Erythroblast (primary cell): ENCODE measurements at regions not wholly inside any gene's neighbourhood (a gene's known extent, or its start where the extent isn't known, plus 50 kb on each side); places are given as distances from the start of the nearest gene placed in this dataset.

Experiments used
- GATA1 ChIP-seq: IDR thresholded peaks from 2 replicates; pipeline ENCODE4 v1.6.1; 2011; ENCODE audit warnings: low read depth, mild to moderate bottlenecking, control low read depth, low read length, moderate library complexity
- POLR2A ChIP-seq: IDR thresholded peaks from 2 replicates; pipeline ENCODE4 v1.6.1; 2011; ENCODE audit warnings: mild to moderate bottlenecking, low read length

- TF ChIP-seq POLR2A (no peak), GATA1 (no peak)
Observed at GRCh38 chr2:7190587-7191324, 273.5 kb downstream of the RNF144A start.
